GM12878 (cell line): ENCODE measurements at regions not wholly inside any gene's neighbourhood (a gene's known extent, or its start where the extent isn't known, plus 50 kb on each side); places are given as distances from the start of the nearest gene placed in this dataset.
A peak's percentile ranks its signal among the peaks of the same experiment; 100 is the strongest.

Source experiments
- ATAC-seq: fragments of 200-7000 bp; cut with Tn5 transposase; 3 replicates; pipeline ENCODE4 v1.9.1; 2020; ENCODE audit warnings: mild to moderate bottlenecking, moderate library complexity
- BruUV-seq: library from RNA; stranded (reverse); fragments of 400-500 nt; replicated peaks from 2 replicates; lab custom pipeline; 2021; lab: Mats Ljungman, UMichigan
- CTCF ChIA-PET: fragments of 300-600 bp; sonication (Branson Sonifier 250); formaldehyde crosslinking; extraction: SDS; loops from one replicate; lab custom pipeline; 2021; ENCODE audit warnings: inconsistent platforms; lab: Yijun Ruan, JAX
- POLR2A ChIA-PET: fragments of 350-600 bp; formaldehyde crosslinking; extraction: SDS; loops from one replicate; lab custom pipeline; 2021; ENCODE audit warnings: inconsistent platforms; lab: Charles Lee
- RAD21 ChIA-PET: fragments of 300-600 bp; sonication (Branson Sonifier 250); formaldehyde crosslinking; loops from one replicate; lab custom pipeline; 2023; ENCODE audit warnings: antibody characterized with exemption; ENCODE audit not compliant: unreplicated experiment; lab: Charles Lee
- SMC1A ChIA-PET: fragments of 300-600 bp; sonication (Branson Sonifier 250); formaldehyde crosslinking; loops from one replicate; lab custom pipeline; 2023; ENCODE audit not compliant: unreplicated experiment, uncharacterized antibody; lab: Charles Lee
- DNase-seq: peaks from one replicate; pipeline ENCODE4 v3.0.0-alpha.2; 2011; ENCODE audit warnings: low read depth, low spot score
- FAIRE-seq: peaks from 3 replicates; lab custom pipeline; 2011; peaks lifted over from hg19 to GRCh38; lab: Jason Lieb, UNC
- H2AFZ ChIP-seq: 2 replicates; pipeline ENCODE4 v1.6.0; 2011; ENCODE audit warnings: low read depth, low read length, control low read depth; ENCODE audit not compliant: control insufficient read depth
- H3K27ac ChIP-seq: 2 replicates; pipeline ENCODE4 v1.5.1; 2011; ENCODE audit warnings: control low read depth; ENCODE audit not compliant: control insufficient read depth, insufficient read depth
- H3K27me3 ChIP-seq, 2 experiments: replicated peaks in 1 of 2; 2 replicates each; pipeline versions ENCODE4 v1.6.0 to v1.6.1; 2011; ENCODE audit warnings: low read length in 1 of 2; ENCODE audit not compliant: control insufficient read depth in 2 of 2, insufficient read depth in 2 of 2
- H3K36me3 ChIP-seq, 2 experiments: 2 replicates each; pipeline ENCODE4 v1.5.1; 2011; ENCODE audit warnings: low read length in 1 of 2; ENCODE audit not compliant: control insufficient read depth in 2 of 2, insufficient read depth in 2 of 2
- H3K4me1 ChIP-seq: 2 replicates; pipeline ENCODE4 v1.6.1; 2011; ENCODE audit warnings: mild to moderate bottlenecking, low read length, moderate library complexity, mixed read lengths; ENCODE audit not compliant: control insufficient read depth, insufficient read depth
- H3K4me2 ChIP-seq: 2 replicates; pipeline ENCODE4 v1.6.0; 2011; ENCODE audit warnings: control low read depth; ENCODE audit not compliant: control insufficient read depth, insufficient read depth
- H3K4me3 ChIP-seq: fragments of 200-600 bp; sonication (generic); 2 replicates; pipeline ENCODE4 v1.5.1; 2016
- H3K79me2 ChIP-seq: 2 replicates; pipeline ENCODE4 v1.6.0; 2011; ENCODE audit warnings: low read length; ENCODE audit not compliant: control insufficient read depth, insufficient read depth
- H3K9ac ChIP-seq: 2 replicates; pipeline ENCODE4 v1.8.0; 2011; ENCODE audit warnings: low read length, control low read depth, mixed read lengths; ENCODE audit not compliant: control insufficient read depth, insufficient read depth
- H3K9me3 ChIP-seq: replicated peaks from 3 replicates; pipeline ENCODE4 v1.5.1; 2011; ENCODE audit warnings: mild to moderate bottlenecking, low read length; ENCODE audit not compliant: control insufficient read depth, insufficient read depth
- H4K20me1 ChIP-seq: 2 replicates; pipeline ENCODE4 v1.6.0; 2011; ENCODE audit not compliant: control insufficient read depth, insufficient read depth
- ATF2 ChIP-seq: IDR thresholded peaks from 2 replicates; pipeline ENCODE4 v1.6.1; 2012; ENCODE audit warnings: low read length, inconsistent platforms
- ATF3 ChIP-seq: IDR thresholded peaks from 2 replicates; pipeline ENCODE4 v1.6.1; 2011; ENCODE audit warnings: low read depth, mild to moderate bottlenecking, low read length, moderate library complexity, borderline replicate concordance; ENCODE audit errors: extremely low read depth
- ATF7 ChIP-seq: fragments of 450-650 bp; IDR thresholded peaks from 2 replicates; pipeline ENCODE4 v1.6.1; 2016; ENCODE audit warnings: low read depth, mild to moderate bottlenecking
- BRCA1 ChIP-seq: IDR thresholded peaks from 2 replicates; pipeline ENCODE4 v1.6.1; 2011; ENCODE audit warnings: low read depth, low read length, improper control_type of control experiment
- CUX1 ChIP-seq: IDR thresholded peaks from 2 replicates; pipeline ENCODE4 v1.6.1; 2012; ENCODE audit warnings: improper control_type of control experiment, low read depth, low read length; ENCODE audit not compliant: insufficient replicate concordance
- EED ChIP-seq: sonication (generic); IDR thresholded peaks from 2 replicates; pipeline ENCODE4 v1.6.1; 2016; ENCODE audit warnings: antibody characterized with exemption, low read depth
- MEF2B ChIP-seq: fragments of 450-650 bp; IDR thresholded peaks from 2 replicates; pipeline ENCODE4 v1.6.1; 2018; ENCODE audit warnings: mild to moderate bottlenecking, moderate library complexity; ENCODE audit not compliant: partially characterized antibody, poor library complexity, severe bottlenecking
- MTA3 ChIP-seq: IDR thresholded peaks from 2 replicates; pipeline ENCODE4 v1.6.1; 2012; ENCODE audit warnings: low read length, inconsistent platforms, borderline replicate concordance
- NBN ChIP-seq: fragments of 450-650 bp; IDR thresholded peaks from 2 replicates; pipeline ENCODE4 v1.6.1; 2016
- PAX5 ChIP-seq: IDR thresholded peaks from 2 replicates; pipeline ENCODE4 v1.6.1; 2011; ENCODE audit warnings: low read depth, low read length, borderline replicate concordance
- PML ChIP-seq: IDR thresholded peaks from 2 replicates; pipeline ENCODE4 v1.6.1; 2012; ENCODE audit warnings: low read length, inconsistent platforms
- RCOR1 ChIP-seq: conservative IDR thresholded peaks from 2 replicates; pipeline ENCODE4 v1.6.1; 2012; ENCODE audit warnings: low read depth, low read length, improper control_type of control experiment
- RUNX3 ChIP-seq: IDR thresholded peaks from 2 replicates; pipeline ENCODE4 v1.6.1; 2012; ENCODE audit warnings: low read length, inconsistent platforms
- USF2 ChIP-seq: IDR thresholded peaks from 2 replicates; pipeline ENCODE4 v1.6.1; 2011; ENCODE audit warnings: low read depth, low read length, improper control_type of control experiment, borderline replicate concordance
- ZNF24 ChIP-seq: fragments of 450-650 bp; IDR thresholded peaks from 2 replicates; pipeline ENCODE4 v1.6.1; 2017; ENCODE audit warnings: antibody characterized with exemption, mild to moderate bottlenecking
- ZNF274 ChIP-seq: IDR thresholded peaks from one replicate; pipeline ENCODE4 v1.8.0; 2011; ENCODE audit not compliant: insufficient read length, insufficient read depth
- WGBS: methylation state at CpG from one replicate; pipeline ENCODE4 v1.1.6; 2016; ENCODE audit warnings: low lambda C conversion rate; ENCODE audit not compliant: insufficient replicate concordance, insufficient coverage; ENCODE audit errors: missing lambda C conversion rate; 5-methylcytosine and 5-hydroxymethylcytosine counted together
- in situ Hi-C: fragments of 300-500 bp; cut with MboI; formaldehyde crosslinking; loops from 9 replicates; pipeline ENCODE4 v1.14.3; 2018; ENCODE audit warnings: mixed read lengths
- intact Hi-C: fragments of 100-400 bp; cut with micrococcal nuclease; formaldehyde crosslinking; loops from one replicate; pipeline ENCODE4 v1.14.2; 2022; ENCODE audit not compliant: unreplicated experiment

- H2AFZ ChIP-seq, result no peak overlapping the region
- no peak overlapping the region for H3K9ac ChIP-seq
- 14% methylated on average over 2 of the region's 2 CpGs for WGBS
- H3K9me3 ChIP-seq, result peaks cover 2% of the 10 kb centered on the region; the same call in 1 of the 3 replicates
- DNase-seq (peak; percentile 90), ATAC-seq (peak; percentile 100), FAIRE-seq (peak; percentile 94)
- POLR2A ChIA-PET, result no interaction called here
- CTCF ChIA-PET, result interaction anchor here (0.6 to 1.1 kb wide), 2 partner anchors 10 to 77 kb away, joined by 3 read pairs; no protein-coding TSS in a partner anchor
- H3K4me1 ChIP-seq, result peaks cover 3% of the 10 kb centered on the region; the same call in 1 of the 2 replicates
- BruUV-seq, result no TSS peak
- no peaks in the 10 kb centered on the region for H3K36me3 ChIP-seq
- no peaks in the 10 kb centered on the region for H3K27me3 ChIP-seq
- peak overlapping the region; percentile 50; the same call in 1 of the 2 replicates for H3K4me2 ChIP-seq
- RAD21 ChIA-PET, result interaction anchor here (0.8 to 1.1 kb wide), 3 partner anchors 8 to 99 kb away, joined by 3 to 4 read pairs (median 4); no protein-coding TSS in a partner anchor
- no peak overlapping the region for H3K4me3 ChIP-seq
- SMC1A ChIA-PET, result interaction anchor here (0.7 to 1.6 kb wide), 7 partner anchors 10 to 1403 kb away, joined by 3 to 5 read pairs (median 3); no protein-coding TSS in a partner anchor
- in situ Hi-C loops, result no loop called here
- H3K79me2 ChIP-seq, result no peaks in the 10 kb centered on the region
- no peaks in the 10 kb centered on the region for H4K20me1 ChIP-seq
- intact Hi-C loops, result loop anchor here (5.0 kb wide), 1 partner anchor 95 kb away; no protein-coding TSS in a partner anchor
- peak overlapping the region; percentile 31; the same call in 1 of the 2 replicates for H3K27ac ChIP-seq
- TF ChIP-seq RUNX3 (peak; percentile 94), ATF2 (peak; percentile 94), EED (peak; percentile 98), NBN (peak; percentile 80), PAX5 (peak; percentile 96), MEF2B (peak; percentile 71), USF2 (no peak; the same call in 1 of the 2 replicates), ZNF274 (no peak), CUX1 (peak; percentile 55), ATF3 (no peak), ZNF24 (peak; percentile 37; the same call in 1 of the 2 replicates), RCOR1 (0 out of 2 replicates have a peak, but pooled peaks have one; percentile 67), MTA3 (peak; percentile 98), BRCA1 (no peak), PML (peak; percentile 58; the same call in 1 of the 2 replicates), ATF7 (peak; percentile 89)
Measured at GRCh38 chr13:78022164-78022877, 103.7 kb upstream of the EDNRB start.
